Activated naive CD8-positive, alpha-beta T cell (primary cell): ENCODE measurements at regions not wholly inside any gene's neighbourhood (a gene's known extent, or its start where the extent isn't known, plus 50 kb on each side); places are given as distances from the start of the nearest gene placed in this dataset.

Experiments
- H3K27ac Mint-ChIP-seq: one replicate; pipeline ENCODE4 v1.8.0; 2021; ENCODE audit warnings: mixed read lengths
- H3K27me3 Mint-ChIP-seq: one replicate; pipeline ENCODE4 v1.8.0; 2021; ENCODE audit warnings: mixed read lengths
- H3K36me3 Mint-ChIP-seq: one replicate; pipeline ENCODE4 v1.8.0; 2021; ENCODE audit warnings: mixed read lengths
- H3K4me1 Mint-ChIP-seq: one replicate; pipeline ENCODE4 v1.8.0; 2021; ENCODE audit warnings: low read depth, mixed read lengths
- H3K4me3 Mint-ChIP-seq: one replicate; pipeline ENCODE4 v1.8.0; 2021; ENCODE audit warnings: mild to moderate bottlenecking, mixed read lengths
- H3K9me3 Mint-ChIP-seq: one replicate; pipeline ENCODE4 v1.8.0; 2021; ENCODE audit warnings: low read depth, mixed read lengths

DNA sequence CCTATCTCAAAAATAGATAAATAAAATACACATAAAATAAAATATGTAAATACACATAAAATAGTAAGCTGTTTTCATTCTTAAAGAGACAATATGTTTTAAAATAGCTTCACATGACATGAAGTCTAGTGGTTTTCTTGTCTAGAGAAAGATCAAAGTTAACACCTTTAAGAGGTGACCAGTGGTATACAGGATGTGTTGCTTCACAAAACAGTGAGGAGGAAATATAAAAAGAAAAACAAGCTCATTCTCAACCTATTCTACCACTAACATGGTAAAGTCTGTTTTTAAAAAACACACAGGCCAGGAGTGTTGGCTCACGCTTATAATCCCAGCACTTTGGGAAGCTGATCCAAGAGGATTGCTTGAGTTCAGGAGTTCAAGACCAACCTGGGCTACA is 433.5 kb upstream of the HSFY2 start:
- H3K9me3 Mint-ChIP-seq, result no peaks in the 10 kb centered on the region
- no peak overlapping the region for H3K4me3 Mint-ChIP-seq
- H3K36me3 Mint-ChIP-seq, result no peaks in the 10 kb centered on the region
- H3K4me1 Mint-ChIP-seq, result no peaks in the 10 kb centered on the region
- H3K27me3 Mint-ChIP-seq, result no peaks in the 10 kb centered on the region
- H3K27ac Mint-ChIP-seq, result no peak overlapping the region

DNA sequence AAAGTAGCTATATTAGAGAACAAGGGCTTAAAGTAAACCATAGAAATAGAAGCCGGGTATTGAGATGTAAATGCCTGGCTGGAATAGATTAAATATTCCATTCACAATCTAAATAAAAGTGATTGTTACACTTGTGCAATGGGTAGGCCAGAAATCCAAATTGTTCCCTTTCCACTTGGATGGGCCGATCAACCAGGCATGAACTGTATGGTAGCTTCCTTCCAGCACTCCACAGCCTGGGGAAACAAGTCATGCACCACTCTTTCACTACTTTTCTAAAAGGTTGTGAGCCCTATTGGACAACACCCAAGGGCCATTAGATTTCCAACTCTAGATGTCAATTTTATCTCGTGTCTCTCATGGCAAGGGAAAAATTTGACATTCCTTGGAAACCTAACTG is 407.3 kb upstream of the HSFY2 start:
- no peak overlapping the region for H3K27ac Mint-ChIP-seq
- no peaks in the 10 kb centered on the region for H3K27me3 Mint-ChIP-seq
- no peaks in the 10 kb centered on the region for H3K4me1 Mint-ChIP-seq
- no peak overlapping the region for H3K4me3 Mint-ChIP-seq
- peaks cover 4% of the 10 kb centered on the region for H3K36me3 Mint-ChIP-seq
- peaks cover 13% of the 10 kb centered on the region for H3K9me3 Mint-ChIP-seq

DNA sequence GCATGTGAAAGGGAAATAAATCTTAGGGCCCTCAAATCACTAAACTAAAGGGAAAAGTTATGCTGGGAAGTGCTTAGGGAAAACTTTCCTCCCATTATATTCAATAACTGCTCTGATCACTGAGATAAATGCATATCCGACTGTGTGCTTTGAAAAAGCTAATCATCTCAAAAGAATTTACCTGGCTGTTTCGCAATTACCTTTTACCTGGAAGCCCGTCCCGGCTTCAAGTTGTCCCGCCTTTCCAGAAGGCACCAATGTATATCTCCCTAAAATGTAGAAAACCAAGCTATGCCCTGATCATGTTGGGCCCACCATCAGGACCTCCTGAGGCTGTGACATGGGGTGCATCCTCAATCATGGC is 394.6 kb upstream of the HSFY2 start:
- H3K36me3 Mint-ChIP-seq, result peaks cover 3% of the 10 kb centered on the region
- no peaks in the 10 kb centered on the region for H3K9me3 Mint-ChIP-seq
- no peak overlapping the region for H3K4me3 Mint-ChIP-seq
- H3K27ac Mint-ChIP-seq, result no peak overlapping the region
- H3K27me3 Mint-ChIP-seq, result no peaks in the 10 kb centered on the region
- no peaks in the 10 kb centered on the region for H3K4me1 Mint-ChIP-seq

DNA sequence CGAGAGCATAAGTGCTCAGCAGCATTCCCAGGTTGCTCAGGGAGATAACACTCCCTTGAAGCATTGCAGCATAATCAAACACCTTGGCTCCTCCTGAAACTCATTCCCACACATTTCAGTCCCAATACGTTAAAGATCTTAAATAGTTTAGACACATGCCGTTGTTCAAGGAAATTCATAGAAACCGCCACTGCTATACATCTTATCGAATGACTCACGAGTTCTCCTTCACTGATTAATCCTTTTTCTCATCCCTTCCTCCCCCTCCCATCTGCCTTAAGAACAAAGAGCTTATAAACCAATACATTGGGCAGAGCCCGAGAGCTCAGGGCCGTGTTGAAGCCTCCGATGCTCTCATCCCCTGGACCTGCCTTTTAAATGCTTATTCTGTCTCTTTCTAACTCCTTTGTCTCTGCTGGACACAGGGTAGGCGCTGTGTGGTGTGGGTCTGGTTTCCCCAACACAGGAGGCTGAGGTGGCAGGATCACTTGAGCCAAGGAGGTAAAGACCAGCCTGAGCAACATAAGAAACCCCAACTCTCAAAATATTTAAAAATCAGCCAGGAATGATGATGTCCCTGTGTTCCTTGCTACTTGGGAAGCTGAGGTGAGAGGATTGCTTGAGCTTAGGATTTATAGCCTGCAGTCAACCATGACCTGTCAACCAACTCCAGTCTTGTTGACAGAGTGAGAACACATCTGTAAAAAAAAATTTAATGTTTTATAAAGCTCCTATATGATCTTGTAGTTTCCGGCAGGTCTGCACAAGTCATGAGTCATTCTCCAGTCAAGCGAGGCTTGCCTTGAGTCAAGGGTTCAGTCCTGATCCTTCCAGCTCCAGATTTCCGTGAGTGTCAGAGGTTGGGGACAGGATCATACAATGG is 394.0 kb upstream of the HSFY2 start:
- no peaks in the 10 kb centered on the region for H3K9me3 Mint-ChIP-seq
- no peak overlapping the region for H3K27ac Mint-ChIP-seq
- H3K27me3 Mint-ChIP-seq, result no peaks in the 10 kb centered on the region
- H3K4me1 Mint-ChIP-seq, result no peaks in the 10 kb centered on the region
- no peak overlapping the region for H3K4me3 Mint-ChIP-seq
- H3K36me3 Mint-ChIP-seq, result peaks cover 3% of the 10 kb centered on the region

DNA sequence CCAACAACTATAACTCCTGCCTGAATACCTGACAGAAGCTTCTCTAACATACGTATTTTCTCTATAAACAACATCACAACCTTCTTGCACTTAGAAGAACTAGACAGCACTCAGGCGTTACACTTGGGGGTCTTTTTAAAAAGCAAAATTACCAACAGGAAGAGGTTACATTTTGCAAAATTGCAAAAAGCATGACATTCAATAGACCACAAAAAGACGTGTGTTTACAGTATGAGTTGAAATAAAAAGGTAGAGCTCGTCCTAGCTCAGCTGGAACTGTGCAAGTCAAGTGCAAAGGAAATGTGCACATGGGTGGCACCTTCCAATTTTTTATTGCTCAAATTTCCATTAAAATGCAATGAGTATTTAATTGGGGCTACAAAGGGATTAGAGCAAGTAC is 375.2 kb upstream of the HSFY2 start:
- Mint-ChIP-seq H3K4me3 (peak overlapping the region; percentile 7), H3K9me3 (no peaks in the 10 kb centered on the region), H3K27me3 (no peaks in the 10 kb centered on the region), H3K4me1 (peaks cover 17% of the 10 kb centered on the region), H3K27ac (no peak overlapping the region), H3K36me3 (no peaks in the 10 kb centered on the region)

DNA sequence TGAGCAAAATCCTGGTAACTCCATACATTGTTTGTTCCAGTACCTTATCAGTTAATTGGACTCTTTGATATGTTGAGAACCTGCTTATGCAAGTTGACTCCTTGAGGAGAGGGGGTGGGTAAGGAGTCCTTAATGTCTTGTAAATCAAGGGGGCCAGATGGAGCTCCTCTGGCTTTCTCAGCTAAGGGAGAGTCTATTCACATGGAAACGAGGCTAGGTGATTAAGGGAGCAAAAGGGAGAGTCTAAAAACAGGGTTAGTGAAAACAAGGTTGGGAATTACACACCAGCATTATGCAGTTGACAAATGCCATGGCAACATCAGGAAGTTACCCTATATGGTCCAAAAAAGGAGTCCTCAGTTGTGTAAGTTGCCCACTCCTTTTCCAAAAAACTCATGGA is 372.8 kb upstream of the HSFY2 start:
- Mint-ChIP-seq H3K9me3 (no peaks in the 10 kb centered on the region), H3K27me3 (no peaks in the 10 kb centered on the region)

DNA sequence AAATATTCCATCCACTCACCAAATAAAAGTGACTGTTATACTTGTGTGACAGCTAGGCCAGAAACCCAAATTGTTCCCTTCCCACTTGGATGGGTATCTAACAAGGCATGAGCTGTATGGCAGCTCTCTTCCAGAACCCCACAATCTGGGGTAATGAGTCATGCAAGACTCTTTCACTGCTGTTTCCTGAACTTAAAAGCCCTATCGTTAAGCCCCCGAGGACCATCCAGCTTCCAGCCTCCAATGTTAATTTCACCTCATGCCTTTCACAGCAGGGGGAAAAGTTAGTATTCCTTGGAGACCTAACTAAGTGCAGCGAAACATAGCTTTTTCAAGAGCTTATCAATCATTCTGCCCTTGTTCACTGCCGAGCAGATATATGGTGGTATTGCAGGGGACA is 368.6 kb upstream of the HSFY2 start:
- H3K36me3 Mint-ChIP-seq, result no peaks in the 10 kb centered on the region
- H3K9me3 Mint-ChIP-seq, result no peaks in the 10 kb centered on the region
- no peak overlapping the region for H3K4me3 Mint-ChIP-seq
- H3K4me1 Mint-ChIP-seq, result peaks cover 25% of the 10 kb centered on the region
- H3K27me3 Mint-ChIP-seq, result no peaks in the 10 kb centered on the region
- no peak overlapping the region for H3K27ac Mint-ChIP-seq

More for the DNA sequence above, 372.8 kb upstream of the HSFY2 start:
- Mint-ChIP-seq H3K4me3 (no peak overlapping the region), H3K27ac (no peak overlapping the region), H3K4me1 (peaks cover 23% of the 10 kb centered on the region), H3K36me3 (no peaks in the 10 kb centered on the region)

DNA sequence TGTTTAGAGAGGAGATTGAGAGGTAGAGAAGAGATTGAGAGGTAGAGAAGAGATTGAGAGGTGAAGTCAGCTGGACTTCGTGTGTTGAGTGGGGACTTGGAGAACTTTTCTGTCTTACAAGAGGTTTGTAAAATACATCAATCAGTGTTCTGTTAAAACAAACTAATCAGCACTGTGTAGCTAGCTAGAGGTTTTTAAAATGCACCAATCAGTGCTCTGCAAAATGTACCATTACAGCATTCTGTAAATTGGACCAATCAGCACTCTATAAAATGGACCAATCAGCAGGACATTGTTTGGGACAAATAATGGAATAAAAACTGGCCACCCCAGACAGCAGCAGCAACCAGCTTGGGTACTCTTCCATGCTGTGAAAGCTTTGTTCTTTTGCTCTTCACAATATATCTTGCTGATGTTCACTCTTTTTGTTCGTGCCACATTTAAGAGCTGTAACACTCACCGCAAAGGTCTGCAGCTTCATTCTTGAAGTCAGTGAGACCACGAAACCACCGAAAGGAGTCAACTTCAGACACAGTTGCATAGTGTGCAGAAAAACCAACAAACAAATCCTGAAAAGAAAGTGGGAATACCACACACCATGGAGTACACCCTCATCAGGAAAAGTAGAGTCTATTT is 366.9 kb upstream of the HSFY2 start:
- no peaks in the 10 kb centered on the region for H3K36me3 Mint-ChIP-seq
- H3K4me3 Mint-ChIP-seq, result no peak overlapping the region
- no peak overlapping the region for H3K27ac Mint-ChIP-seq
- H3K9me3 Mint-ChIP-seq, result no peaks in the 10 kb centered on the region
- H3K27me3 Mint-ChIP-seq, result no peaks in the 10 kb centered on the region
- H3K4me1 Mint-ChIP-seq, result peaks cover 25% of the 10 kb centered on the region

DNA sequence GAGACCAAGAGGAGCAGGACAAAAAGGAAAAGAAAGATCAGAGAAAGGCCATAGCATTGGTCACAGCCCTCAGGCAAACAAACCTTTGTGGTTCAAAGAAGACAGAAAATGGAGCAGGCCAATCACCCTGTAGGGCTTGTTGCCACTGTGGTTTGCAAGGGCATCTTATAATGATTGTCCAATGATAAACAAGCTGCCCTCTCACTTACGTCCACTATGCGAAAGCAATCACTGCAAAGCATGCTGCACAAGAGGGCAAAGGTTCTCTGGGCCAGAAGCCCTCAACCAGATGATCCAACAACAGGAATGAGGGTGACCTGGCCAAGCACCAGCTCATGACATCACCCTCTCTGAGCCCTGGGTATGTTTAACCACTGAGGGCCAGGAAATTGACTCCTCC is 360.9 kb upstream of the HSFY2 start:
- H3K27ac Mint-ChIP-seq, result no peak overlapping the region
- H3K4me3 Mint-ChIP-seq, result no peak overlapping the region
- no peaks in the 10 kb centered on the region for H3K36me3 Mint-ChIP-seq
- H3K4me1 Mint-ChIP-seq, result peaks cover 19% of the 10 kb centered on the region
- H3K27me3 Mint-ChIP-seq, result no peaks in the 10 kb centered on the region
- H3K9me3 Mint-ChIP-seq, result no peaks in the 10 kb centered on the region

DNA sequence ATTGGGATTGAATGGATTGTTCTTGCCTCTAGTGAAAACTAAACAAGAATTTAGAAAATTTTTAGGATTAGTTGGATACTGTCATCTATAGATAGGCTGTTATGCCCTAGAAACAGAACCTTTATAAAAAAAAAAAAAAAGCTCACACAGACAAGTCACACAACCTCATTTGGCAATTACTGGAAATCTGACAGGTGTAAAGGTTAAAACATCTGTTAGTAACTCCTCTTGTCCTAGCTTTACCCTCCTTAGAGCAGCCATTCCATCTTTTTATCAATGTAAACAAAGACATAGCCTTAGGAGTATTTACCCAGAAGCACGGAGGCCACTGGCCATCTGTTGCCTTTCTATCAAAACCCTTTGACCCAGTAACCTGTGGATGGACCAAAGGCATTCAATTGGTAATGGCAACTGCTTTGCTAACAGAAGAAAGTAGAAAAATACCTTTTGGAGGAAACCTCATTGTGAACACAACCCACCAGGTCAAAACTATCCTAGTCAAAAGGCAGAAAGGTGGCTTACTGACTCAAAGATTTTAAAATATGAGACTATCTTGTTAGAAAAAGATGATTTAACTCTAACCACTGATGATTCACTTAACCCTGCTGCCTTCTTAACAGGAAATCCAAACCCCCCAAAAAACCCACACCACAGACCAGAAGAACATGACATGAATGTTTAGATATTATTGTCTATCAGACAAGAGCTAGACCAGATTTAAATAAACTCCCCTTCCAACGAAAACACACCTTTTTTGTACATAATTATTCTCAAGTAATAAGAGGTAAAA is 357.2 kb upstream of the HSFY2 start:
- peak overlapping the region; percentile 19 for H3K27ac Mint-ChIP-seq
- peak overlapping the region; percentile 14 for H3K4me3 Mint-ChIP-seq
- peaks cover 22% of the 10 kb centered on the region for H3K4me1 Mint-ChIP-seq
- H3K27me3 Mint-ChIP-seq, result no peaks in the 10 kb centered on the region
- H3K9me3 Mint-ChIP-seq, result no peaks in the 10 kb centered on the region
- no peaks in the 10 kb centered on the region for H3K36me3 Mint-ChIP-seq

DNA sequence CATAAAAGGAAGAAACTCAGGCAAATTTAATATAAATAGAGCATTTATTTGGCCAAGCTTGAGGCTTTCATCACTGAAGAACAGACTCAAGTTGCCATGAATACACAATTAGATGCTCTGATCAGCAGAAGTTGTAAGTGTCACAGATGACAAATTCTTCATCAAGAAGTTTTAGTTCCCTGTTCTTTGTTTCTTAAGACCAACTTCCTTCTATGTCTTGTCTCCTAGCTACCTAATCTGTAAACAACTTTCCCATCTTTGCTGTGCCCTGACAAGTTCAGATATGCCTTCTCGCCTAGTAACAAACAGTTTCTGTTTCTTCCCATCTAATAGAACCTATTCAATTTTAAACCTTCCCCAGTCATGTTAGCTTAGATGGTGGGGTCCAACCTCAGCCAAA is 353.4 kb upstream of the HSFY2 start:
- H3K9me3 Mint-ChIP-seq, result no peaks in the 10 kb centered on the region
- peaks cover 27% of the 10 kb centered on the region for H3K4me1 Mint-ChIP-seq
- no peak overlapping the region for H3K27ac Mint-ChIP-seq
- H3K27me3 Mint-ChIP-seq, result peaks cover 2% of the 10 kb centered on the region
- no peaks in the 10 kb centered on the region for H3K36me3 Mint-ChIP-seq
- H3K4me3 Mint-ChIP-seq, result no peak overlapping the region

DNA sequence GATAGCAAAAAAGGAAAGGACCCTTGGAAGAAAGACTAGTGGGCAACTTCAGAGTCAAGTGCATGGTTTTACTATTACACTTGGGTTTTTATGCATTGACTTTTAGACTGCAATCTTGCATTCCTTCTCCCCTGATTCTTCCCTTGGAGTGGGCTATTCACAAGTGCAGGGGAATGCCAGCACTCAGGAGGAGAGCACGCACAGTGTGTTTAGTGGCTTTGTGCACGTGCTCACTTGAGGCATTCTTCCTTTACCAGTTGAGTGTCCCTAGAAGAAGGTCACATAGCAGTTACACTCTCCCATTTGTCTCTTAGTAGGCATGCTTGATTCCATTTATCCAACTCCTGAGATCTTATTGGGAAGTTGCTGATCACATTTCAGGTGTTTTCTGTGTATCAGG is 351.1 kb upstream of the HSFY2 start:
- H3K4me3 Mint-ChIP-seq, result no peak overlapping the region
- H3K27ac Mint-ChIP-seq, result no peak overlapping the region
- peaks cover 2% of the 10 kb centered on the region for H3K27me3 Mint-ChIP-seq
- no peaks in the 10 kb centered on the region for H3K36me3 Mint-ChIP-seq
- no peaks in the 10 kb centered on the region for H3K9me3 Mint-ChIP-seq
- H3K4me1 Mint-ChIP-seq, result peaks cover 9% of the 10 kb centered on the region

DNA sequence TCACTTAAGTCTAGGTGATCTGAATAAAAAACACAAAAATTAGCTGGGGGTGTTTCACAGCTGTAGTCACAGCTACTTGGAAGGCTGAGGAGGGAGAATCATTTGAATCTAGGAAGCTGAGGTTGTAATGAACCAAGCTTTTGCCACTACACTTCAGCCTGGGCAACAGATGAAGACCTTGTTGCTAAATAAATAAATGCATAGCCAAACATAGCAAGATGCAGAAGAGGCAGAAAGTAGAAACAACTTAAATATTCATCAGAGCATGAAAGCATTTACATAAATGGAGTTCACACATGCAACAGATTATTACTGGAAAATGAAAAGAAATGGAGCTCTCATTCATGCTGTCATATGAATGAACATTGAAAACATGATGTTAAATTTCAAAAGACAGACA is 348.9 kb upstream of the HSFY2 start:
- Mint-ChIP-seq H3K9me3 (no peaks in the 10 kb centered on the region), H3K27ac (no peak overlapping the region), H3K4me3 (no peak overlapping the region), H3K36me3 (peaks cover 6% of the 10 kb centered on the region), H3K4me1 (peaks cover 9% of the 10 kb centered on the region), H3K27me3 (peaks cover 2% of the 10 kb centered on the region)

DNA sequence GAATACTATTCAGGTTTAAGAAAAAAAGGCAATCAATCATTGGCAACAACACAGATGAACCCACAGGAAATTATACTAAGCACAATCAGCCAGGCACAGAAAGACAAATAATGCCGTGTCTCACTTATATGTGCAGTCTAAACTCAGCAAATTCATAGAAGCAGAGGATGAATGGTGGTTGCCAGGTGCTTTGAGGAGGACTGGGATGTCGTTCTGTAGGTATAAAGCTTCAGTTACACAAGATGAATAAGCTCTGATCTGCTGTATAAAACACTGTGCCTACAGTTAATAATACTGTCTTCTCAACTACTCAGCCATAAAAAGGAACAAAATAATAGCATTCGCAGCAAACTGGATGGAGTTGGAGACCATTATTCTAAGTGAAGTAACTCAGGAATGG is 324.8 kb upstream of the HSFY2 start:
- H3K4me3 Mint-ChIP-seq, result no peak overlapping the region
- H3K27me3 Mint-ChIP-seq, result no peaks in the 10 kb centered on the region
- no peaks in the 10 kb centered on the region for H3K36me3 Mint-ChIP-seq
- H3K4me1 Mint-ChIP-seq, result no peaks in the 10 kb centered on the region
- no peaks in the 10 kb centered on the region for H3K9me3 Mint-ChIP-seq
- H3K27ac Mint-ChIP-seq, result no peak overlapping the region

DNA sequence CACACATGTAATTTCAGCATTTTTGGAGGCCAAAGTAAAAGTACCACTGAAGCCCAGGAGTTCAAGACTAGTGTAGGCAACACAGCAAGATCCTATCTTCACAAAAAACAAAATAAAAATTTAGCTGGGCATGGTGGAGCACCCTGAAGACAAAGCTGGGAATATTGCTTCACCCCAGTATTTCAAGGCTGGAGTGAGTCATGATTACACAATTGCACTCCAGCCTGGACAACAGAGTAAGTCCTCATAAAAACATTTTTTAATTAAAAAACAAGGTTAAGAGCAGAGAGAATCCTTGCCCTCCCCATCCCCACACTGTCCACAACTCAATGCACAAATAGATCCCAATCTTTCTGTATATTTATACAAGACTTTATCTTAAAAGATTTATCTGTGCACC is 321.9 kb upstream of the HSFY2 start:
- H3K36me3 Mint-ChIP-seq, result no peaks in the 10 kb centered on the region
- H3K4me1 Mint-ChIP-seq, result no peaks in the 10 kb centered on the region
- no peak overlapping the region for H3K27ac Mint-ChIP-seq
- H3K9me3 Mint-ChIP-seq, result no peaks in the 10 kb centered on the region
- no peak overlapping the region for H3K4me3 Mint-ChIP-seq
- H3K27me3 Mint-ChIP-seq, result no peaks in the 10 kb centered on the region
